Hepatocyte (in vitro differentiated cells): ENCODE measurements at regions not wholly inside any gene's neighbourhood (a gene's known extent, or its start where the extent isn't known, plus 50 kb on each side); places are given as distances from the start of the nearest gene placed in this dataset.

Experiments used
- EZH2 ChIP-seq: fragments of 200-600 bp; sonication (generic); IDR thresholded peaks from 2 replicates; pipeline ENCODE4 v1.6.1; 2016; ENCODE audit warnings: antibody characterized with exemption, mild to moderate bottlenecking, borderline replicate concordance
- TF ChIP-seq, protein P1 (sequence below): fragments of 200-600 bp; sonication (generic); IDR thresholded peaks from 2 replicates; pipeline ENCODE4 v1.5.1; 2016; ENCODE audit warnings: antibody characterized with exemption, mild to moderate bottlenecking; ENCODE audit not compliant: poor library complexity

DNA sequence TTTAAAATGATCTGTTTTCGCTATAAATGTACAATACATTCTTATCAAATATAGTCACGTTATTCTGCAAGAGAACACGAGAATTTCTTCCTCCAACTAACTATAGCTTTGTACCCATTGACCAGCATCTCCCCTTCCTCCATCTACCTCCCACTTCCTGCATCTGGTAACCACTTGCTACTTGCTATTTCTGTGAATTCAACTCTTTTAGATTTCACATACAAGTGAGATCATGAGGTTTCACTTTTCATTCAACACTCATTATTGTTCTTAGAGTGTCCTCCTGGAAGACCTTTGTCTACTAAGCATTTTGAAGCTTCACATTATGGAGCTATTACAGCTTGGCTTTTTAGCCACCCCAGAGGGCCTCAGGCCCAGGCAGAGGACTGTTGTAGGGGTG, 741.3 kb upstream of the FZD8 start:
- TF ChIP-seq EZH2: no peak
- TF ChIP-seq, protein P1, sequence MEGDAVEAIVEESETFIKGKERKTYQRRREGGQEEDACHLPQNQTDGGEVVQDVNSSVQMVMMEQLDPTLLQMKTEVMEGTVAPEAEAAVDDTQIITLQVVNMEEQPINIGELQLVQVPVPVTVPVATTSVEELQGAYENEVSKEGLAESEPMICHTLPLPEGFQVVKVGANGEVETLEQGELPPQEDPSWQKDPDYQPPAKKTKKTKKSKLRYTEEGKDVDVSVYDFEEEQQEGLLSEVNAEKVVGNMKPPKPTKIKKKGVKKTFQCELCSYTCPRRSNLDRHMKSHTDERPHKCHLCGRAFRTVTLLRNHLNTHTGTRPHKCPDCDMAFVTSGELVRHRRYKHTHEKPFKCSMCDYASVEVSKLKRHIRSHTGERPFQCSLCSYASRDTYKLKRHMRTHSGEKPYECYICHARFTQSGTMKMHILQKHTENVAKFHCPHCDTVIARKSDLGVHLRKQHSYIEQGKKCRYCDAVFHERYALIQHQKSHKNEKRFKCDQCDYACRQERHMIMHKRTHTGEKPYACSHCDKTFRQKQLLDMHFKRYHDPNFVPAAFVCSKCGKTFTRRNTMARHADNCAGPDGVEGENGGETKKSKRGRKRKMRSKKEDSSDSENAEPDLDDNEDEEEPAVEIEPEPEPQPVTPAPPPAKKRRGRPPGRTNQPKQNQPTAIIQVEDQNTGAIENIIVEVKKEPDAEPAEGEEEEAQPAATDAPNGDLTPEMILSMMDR: no peak
